ENCODE measurements at regions not wholly inside any gene's neighbourhood (a gene's known extent, or its start where the extent isn't known, plus 50 kb on each side); places are given as distances from the start of the nearest gene placed in this dataset.

- ChIA-PET CTCF (interaction anchor here (0.5 to 5.5 kb wide), 14 partner anchors 29 to 408 kb away, joined by 3 to 72 read pairs (median 5); no protein-coding TSS in a partner anchor), POLR2A (no interaction called here)
- no peaks in the 10 kb centered on the region for H3K9me3 ChIP-seq (ENCODE audit: control insufficient read depth, insufficient read depth, low read length)
- no peak overlapping the region for H3K27ac ChIP-seq (ENCODE audit: low read depth, low read length)
- no peak for TF ChIP-seq CTCF (IDR thresholded peaks at IDR 0.05; ENCODE audit: low read depth, low read length)
- no peak overlapping the region for H3K4me3 ChIP-seq (ENCODE audit: low read depth, low read length)
- no peaks in the 10 kb centered on the region for H3K27me3 ChIP-seq (ENCODE audit: control insufficient read depth, insufficient read depth, low read length)
- DNase-seq (ENCODE audit: low read depth, low spot score) = no peak
These were observed 78.3 kb upstream of the ATP11B start for GRCh38 chr3:182715006-182715405.

GRCh38 chr3:182716114-182716688 is 77.1 kb upstream of the ATP11B start:
- ChIA-PET POLR2A (no interaction called here), CTCF (interaction anchor here (1.5 to 2.1 kb wide), 2 partner anchors 121 to 123 kb away, joined by 4 to 14 read pairs; no protein-coding TSS in a partner anchor)
- H3K27me3 ChIP-seq (ENCODE audit: control insufficient read depth, insufficient read depth, low read length) = no peaks in the 10 kb centered on the region
- DNase-seq (ENCODE audit: low read depth, low spot score) = no peak
- no peak overlapping the region for H3K4me3 ChIP-seq (ENCODE audit: low read depth, low read length)
- H3K9me3 ChIP-seq (ENCODE audit: control insufficient read depth, insufficient read depth, low read length) = no peaks in the 10 kb centered on the region
- no peak for TF ChIP-seq CTCF (IDR thresholded peaks at IDR 0.05; ENCODE audit: low read depth, low read length)
- no peak overlapping the region for H3K27ac ChIP-seq (ENCODE audit: low read depth, low read length)

- Histone ChIP-seq H3K27ac (ENCODE audit: low read depth, low read length) (no peak overlapping the region), H3K4me3 (ENCODE audit: low read depth, low read length) (no peak overlapping the region), H3K27me3 (ENCODE audit: control insufficient read depth, insufficient read depth, low read length) (no peaks in the 10 kb centered on the region), H3K9me3 (ENCODE audit: control insufficient read depth, insufficient read depth, low read length) (no peaks in the 10 kb centered on the region)
- POLR2A ChIA-PET = no interaction called here
- TF ChIP-seq CTCF (IDR thresholded peaks at IDR 0.05; ENCODE audit: low read depth, low read length) = no peak
- CTCF ChIA-PET = interaction anchor here (1.5 to 2.1 kb wide), 2 partner anchors 120 to 122 kb away, joined by 4 to 14 read pairs; no protein-coding TSS in a partner anchor
- DNase-seq (ENCODE audit: low read depth, low spot score) = no peak
These were observed 76.1 kb upstream of the ATP11B start for GRCh38 chr3:182717216-182717615.

- no peak for DNase-seq (ENCODE audit: low read depth, low spot score)
- no peaks in the 10 kb centered on the region for H3K9me3 ChIP-seq (ENCODE audit: control insufficient read depth, insufficient read depth, low read length)
- TF ChIP-seq CTCF (IDR thresholded peaks at IDR 0.05; ENCODE audit: low read depth, low read length) = no peak
- ChIA-PET POLR2A (no interaction called here), CTCF (interaction anchor here (0.8 to 1.4 kb wide), 2 partner anchors 9 kb away, joined by 3 to 5 read pairs; no protein-coding TSS in a partner anchor)
- H3K4me3 ChIP-seq (ENCODE audit: low read depth, low read length) = no peak overlapping the region
- H3K27me3 ChIP-seq (ENCODE audit: control insufficient read depth, insufficient read depth, low read length) = peaks cover 8% of the 10 kb centered on the region
- H3K27ac ChIP-seq (ENCODE audit: low read depth, low read length) = no peak overlapping the region
These were observed 70.4 kb upstream of the ATP11B start for GRCh38 chr3:182722907-182723306.

- H3K4me3 ChIP-seq (ENCODE audit: low read depth, low read length) = no peak overlapping the region
- CTCF ChIA-PET = interaction anchor here (0.6 to 1.4 kb wide), 2 partner anchors 10 to 17 kb away, joined by 4 to 5 read pairs; no protein-coding TSS in a partner anchor
- no peak overlapping the region for H3K27ac ChIP-seq (ENCODE audit: low read depth, low read length)
- no peak for DNase-seq (ENCODE audit: low read depth, low spot score)
- peaks cover 8% of the 10 kb centered on the region for H3K27me3 ChIP-seq (ENCODE audit: control insufficient read depth, insufficient read depth, low read length)
- no peak for TF ChIP-seq CTCF (IDR thresholded peaks at IDR 0.05; ENCODE audit: low read depth, low read length)
- no peaks in the 10 kb centered on the region for H3K9me3 ChIP-seq (ENCODE audit: control insufficient read depth, insufficient read depth, low read length)
- POLR2A ChIA-PET = no interaction called here
These were observed 69.7 kb upstream of the ATP11B start for GRCh38 chr3:182723596-182723995.
